Fibroblast of lung (primary cell): ENCODE measurements at regions not wholly inside any gene's neighbourhood (a gene's known extent, or its start where the extent isn't known, plus 50 kb on each side); places are given as distances from the start of the nearest gene placed in this dataset.

Experiments used
- DNase-seq, 2 donors: peaks; one replicate each; pipeline versions ENCODE4 v3.0.0 to v3.0.0-alpha.2; 2010; ENCODE audit warnings: low read depth in 2 of 2
- H2AFZ ChIP-seq: 2 replicates; pipeline ENCODE4 v1.5.1; 2012; ENCODE audit warnings: low read length, control low read depth, inconsistent platforms
- H3K27ac ChIP-seq: 2 replicates; pipeline ENCODE4 v1.5.1; 2011; ENCODE audit warnings: low read length, control low read depth; ENCODE audit not compliant: insufficient read depth
- H3K27me3 ChIP-seq: 2 replicates; pipeline ENCODE4 v1.5.1; 2011; ENCODE audit warnings: mild to moderate bottlenecking, low read length; ENCODE audit not compliant: control insufficient read depth, insufficient read depth
- H3K36me3 ChIP-seq: 2 replicates; pipeline ENCODE4 v1.5.1; 2011; ENCODE audit warnings: low read length; ENCODE audit not compliant: control insufficient read depth, insufficient read depth
- H3K4me1 ChIP-seq: 2 replicates; pipeline ENCODE4 v1.5.1; 2011; ENCODE audit warnings: low read length; ENCODE audit not compliant: control insufficient read depth, insufficient read depth; ENCODE audit errors: extremely low read depth
- H3K4me2 ChIP-seq: 2 replicates; pipeline ENCODE4 v1.5.1; 2011; ENCODE audit warnings: low read length, control low read depth; ENCODE audit not compliant: insufficient read depth; ENCODE audit errors: extremely low read depth
- H3K4me3 ChIP-seq, 4 experiments: fragments of 200-600 bp in 1 of 4; sonication (generic) in 1 of 4; replicated peaks in 1 of 4; 2 replicates each; pipeline ENCODE4 v1.5.1; 2011 to 2016; ENCODE audit warnings: low read length in 4 of 4, low read depth in 3 of 4, mild to moderate bottlenecking in 3 of 4, control low read depth in 2 of 4, inconsistent platforms in 1 of 4, mixed read lengths in 1 of 4; ENCODE audit not compliant: insufficient read depth in 1 of 4; ENCODE audit errors: control extremely low read depth in 1 of 4
- H3K79me2 ChIP-seq: 2 replicates; pipeline ENCODE4 v1.5.1; 2012; ENCODE audit warnings: mild to moderate bottlenecking, low read length, inconsistent platforms; ENCODE audit not compliant: control insufficient read depth, insufficient read depth
- H3K9ac ChIP-seq: 2 replicates; pipeline ENCODE4 v1.5.1; 2011; ENCODE audit warnings: mild to moderate bottlenecking, low read length, control low read depth; ENCODE audit not compliant: insufficient read depth
- H3K9me3 ChIP-seq: 2 replicates; pipeline ENCODE4 v1.5.1; 2012; ENCODE audit warnings: low read depth, low read length; ENCODE audit not compliant: control insufficient read depth, insufficient read depth
- H4K20me1 ChIP-seq: 2 replicates; pipeline ENCODE4 v1.5.1; 2011; ENCODE audit warnings: low read length; ENCODE audit not compliant: control insufficient read depth, insufficient read depth; ENCODE audit errors: extremely low read depth
- CTCF ChIP-seq, 2 donors: IDR thresholded peaks in 1 of 2; conservative IDR thresholded peaks in 1 of 2; 1 replicate in 1 of 2; 2 replicates in 1 of 2; pipeline ENCODE4 v1.5.1; 2011 to 2012; ENCODE audit warnings: low read length in 2 of 2, control low read depth in 1 of 2, inconsistent platforms in 1 of 2, low read depth in 1 of 2, mild to moderate bottlenecking in 1 of 2
- EZH2 ChIP-seq: IDR thresholded peaks from 2 replicates; pipeline ENCODE4 v1.5.1; 2012; ENCODE audit warnings: low read length, control low read depth, mild to moderate bottlenecking; ENCODE audit errors: missing control alignments

DNA sequence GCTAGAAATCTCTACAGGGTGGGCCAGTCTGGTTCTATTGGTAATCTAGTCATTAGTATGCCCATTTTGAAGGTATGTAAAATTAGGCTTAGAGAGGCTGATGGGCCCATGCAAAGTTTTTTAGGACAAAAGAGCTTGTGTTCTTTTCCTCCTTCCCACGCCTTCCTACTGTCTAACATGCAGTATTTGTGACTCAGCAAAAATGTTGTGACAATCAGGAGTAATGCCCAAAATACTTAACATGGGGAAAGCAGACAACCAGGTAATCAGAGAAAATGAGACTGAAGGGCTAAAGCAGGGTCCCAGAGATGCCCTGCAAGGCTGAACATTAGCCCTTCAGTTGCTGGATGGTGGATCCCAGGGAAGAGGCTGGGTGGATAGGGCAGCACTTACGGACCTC, 437.9 kb downstream of the BCL11B start:
- no peak overlapping the region for H3K9ac ChIP-seq
- H3K9me3 ChIP-seq, result no peaks in the 10 kb centered on the region
- TF ChIP-seq EZH2, result no peak
- TF ChIP-seq CTCF (conservative IDR thresholded peaks at IDR 0.05 in 1 of 2, IDR thresholded peaks at IDR 0.05 in 1 of 2; ENCODE audit: low read depth in 1 of 2, low read length in 2 of 2), result no peak
- no peaks in the 10 kb centered on the region for H3K27me3 ChIP-seq
- no peaks in the 10 kb centered on the region for H3K36me3 ChIP-seq
- DNase-seq, result no peak
- no peak overlapping the region for H3K27ac ChIP-seq
- no peaks in the 10 kb centered on the region for H4K20me1 ChIP-seq
- no peak overlapping the region for H3K4me3 ChIP-seq
- no peaks in the 10 kb centered on the region for H3K4me1 ChIP-seq
- no peak overlapping the region for H2AFZ ChIP-seq
- no peak overlapping the region for H3K4me2 ChIP-seq
- H3K79me2 ChIP-seq, result no peaks in the 10 kb centered on the region

GRCh38 chr14:98835051-98835824, 436.8 kb downstream of the BCL11B start:
- no peak for TF ChIP-seq EZH2
- Histone ChIP-seq H3K9ac (no peak overlapping the region), H3K9me3 (no peaks in the 10 kb centered on the region)

DNA sequence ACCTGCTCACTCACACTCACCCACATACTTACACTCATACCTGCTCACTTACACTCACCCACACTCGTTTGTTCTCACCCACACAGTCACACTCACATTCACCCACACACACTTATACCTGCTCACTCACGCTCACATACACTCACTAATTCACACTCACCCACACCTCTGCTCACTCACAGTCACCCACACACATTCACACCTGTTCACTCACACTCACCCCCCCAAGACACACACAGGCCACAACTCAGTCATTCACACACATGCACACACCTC, 436.2 kb downstream of the BCL11B start:
- H3K9me3 ChIP-seq, result no peaks in the 10 kb centered on the region

More at GRCh38 chr14:98835051-98835824, 436.8 kb downstream of the BCL11B start:
- H3K27ac ChIP-seq, result no peak overlapping the region
- no peaks in the 10 kb centered on the region for H4K20me1 ChIP-seq
- no peak overlapping the region for H2AFZ ChIP-seq
- no peak overlapping the region for H3K4me2 ChIP-seq
- H3K4me3 ChIP-seq, result no peak overlapping the region
- H3K4me1 ChIP-seq, result no peaks in the 10 kb centered on the region
- DNase-seq, result no peak
- H3K79me2 ChIP-seq, result no peaks in the 10 kb centered on the region
- no peaks in the 10 kb centered on the region for H3K36me3 ChIP-seq
- no peaks in the 10 kb centered on the region for H3K27me3 ChIP-seq

More for the DNA sequence above, 436.2 kb downstream of the BCL11B start:
- Histone ChIP-seq H3K4me3 (no peak overlapping the region), H2AFZ (no peak overlapping the region), H3K36me3 (no peaks in the 10 kb centered on the region), H4K20me1 (no peaks in the 10 kb centered on the region), H3K9ac (no peak overlapping the region), H3K27me3 (no peaks in the 10 kb centered on the region), H3K4me2 (no peak overlapping the region), H3K27ac (no peak overlapping the region), H3K79me2 (no peaks in the 10 kb centered on the region), H3K4me1 (no peaks in the 10 kb centered on the region)
- DNase-seq, result no peak
- TF ChIP-seq EZH2 (no peak), CTCF (conservative IDR thresholded peaks at IDR 0.05 in 1 of 2, IDR thresholded peaks at IDR 0.05 in 1 of 2; ENCODE audit: low read depth in 1 of 2, low read length in 2 of 2) (no peak)
